Nephron progenitor cell (in vitro differentiated cells): ENCODE measurements at regions not wholly inside any gene's neighbourhood (a gene's known extent, or its start where the extent isn't known, plus 50 kb on each side); places are given as distances from the start of the nearest gene placed in this dataset.

ENCODE experiments used
- DNase-seq: peaks from one replicate; pipeline ENCODE4 v3.0.0; 2021
- H3K27ac Mint-ChIP-seq: 2 replicates; pipeline ENCODE4 v1.8.0; 2021; ENCODE audit warnings: mild to moderate bottlenecking, moderate library complexity, mixed read lengths
- H3K27me3 Mint-ChIP-seq: 2 replicates; pipeline ENCODE4 v1.8.0; 2021; ENCODE audit warnings: mild to moderate bottlenecking, low read depth, mixed read lengths; ENCODE audit not compliant: poor library complexity
- H3K36me3 Mint-ChIP-seq: 2 replicates; pipeline ENCODE4 v1.8.0; 2021; ENCODE audit warnings: low read depth, mixed read lengths
- H3K4me1 Mint-ChIP-seq: 2 replicates; pipeline ENCODE4 v1.8.0; 2021; ENCODE audit warnings: mixed read lengths
- H3K4me3 Mint-ChIP-seq: 2 replicates; pipeline ENCODE4 v1.8.0; 2021; ENCODE audit warnings: mild to moderate bottlenecking, moderate library complexity, mixed read lengths
- H3K9me3 Mint-ChIP-seq: 2 replicates; pipeline ENCODE4 v1.8.0; 2021; ENCODE audit warnings: mild to moderate bottlenecking, moderate library complexity, mixed read lengths
- CTCF ChIP-seq: fragments of 200-600 bp; sonication (generic); IDR thresholded peaks from 2 replicates; pipeline ENCODE4 v1.5.0; 2021; ENCODE audit warnings: antibody characterized with exemption

DNA sequence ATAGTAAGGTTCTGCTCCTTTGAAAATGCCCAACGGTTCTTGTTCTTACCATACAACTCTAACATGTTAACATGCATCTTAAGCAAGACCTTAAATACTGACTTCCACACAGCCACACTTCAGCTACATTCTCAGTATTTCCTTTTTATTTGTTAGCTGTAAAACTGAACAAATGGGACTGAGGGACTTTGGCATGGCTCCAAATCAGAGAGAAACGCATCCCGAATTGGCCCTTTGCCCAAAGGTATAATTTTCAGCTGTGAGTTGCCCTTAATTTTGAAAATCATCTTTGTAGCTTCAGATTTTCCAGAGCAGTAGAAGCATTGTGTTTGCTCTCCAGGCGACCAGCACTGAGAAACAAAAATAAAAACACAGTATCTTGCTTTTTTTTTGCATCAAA is 56.4 kb downstream of the NEUROD6 start:
- no peak overlapping the region for H3K4me3 Mint-ChIP-seq
- no peaks in the 10 kb centered on the region for H3K4me1 Mint-ChIP-seq
- H3K27ac Mint-ChIP-seq: no peak overlapping the region
- no peak for DNase-seq
- peaks cover 4% of the 10 kb centered on the region for H3K9me3 Mint-ChIP-seq
- no peaks in the 10 kb centered on the region for H3K36me3 Mint-ChIP-seq
- H3K27me3 Mint-ChIP-seq: no peaks in the 10 kb centered on the region
- TF ChIP-seq CTCF: no peak

DNA sequence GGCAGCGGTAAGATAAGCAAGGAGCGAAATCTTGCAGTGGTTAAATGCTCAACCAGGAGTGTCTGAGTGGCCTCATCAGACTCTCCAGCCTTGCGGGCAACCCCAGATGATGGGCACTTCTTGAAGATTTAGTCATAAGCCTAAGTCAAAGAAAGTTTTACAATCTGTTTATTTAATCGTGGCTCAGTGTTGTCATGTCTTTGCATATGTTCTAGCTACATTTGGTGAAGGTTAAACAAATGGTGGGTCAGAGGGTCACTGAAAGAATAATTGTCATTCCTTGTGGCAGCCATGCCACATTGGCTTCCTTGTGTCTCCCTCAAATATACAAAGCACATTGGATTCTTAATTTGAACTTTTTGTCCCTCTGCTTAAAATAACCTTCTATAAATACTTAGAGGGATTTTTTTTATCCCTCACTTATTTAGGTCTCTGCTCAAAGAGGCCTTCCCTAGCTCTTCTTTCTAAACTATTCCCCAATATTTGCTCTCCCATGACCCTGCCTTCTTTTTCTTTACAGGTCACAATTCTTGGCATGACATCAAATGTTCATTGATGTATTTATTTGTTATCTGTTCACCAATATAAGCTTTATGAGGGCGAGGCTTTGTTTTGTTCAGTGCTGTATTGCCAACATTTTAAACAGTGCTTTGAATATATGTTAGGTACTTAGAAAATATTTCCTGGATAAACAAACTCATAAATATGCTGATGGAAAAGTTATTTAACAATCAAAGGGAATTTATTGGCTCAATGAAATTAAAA is 68.7 kb downstream of the NEUROD6 start:
- DNase-seq: no peak
- H3K4me3 Mint-ChIP-seq: no peak overlapping the region
- H3K9me3 Mint-ChIP-seq: no peaks in the 10 kb centered on the region
- no peaks in the 10 kb centered on the region for H3K36me3 Mint-ChIP-seq
- TF ChIP-seq CTCF: no peak
- no peaks in the 10 kb centered on the region for H3K27me3 Mint-ChIP-seq
- no peaks in the 10 kb centered on the region for H3K4me1 Mint-ChIP-seq
- H3K27ac Mint-ChIP-seq: no peak overlapping the region

DNA sequence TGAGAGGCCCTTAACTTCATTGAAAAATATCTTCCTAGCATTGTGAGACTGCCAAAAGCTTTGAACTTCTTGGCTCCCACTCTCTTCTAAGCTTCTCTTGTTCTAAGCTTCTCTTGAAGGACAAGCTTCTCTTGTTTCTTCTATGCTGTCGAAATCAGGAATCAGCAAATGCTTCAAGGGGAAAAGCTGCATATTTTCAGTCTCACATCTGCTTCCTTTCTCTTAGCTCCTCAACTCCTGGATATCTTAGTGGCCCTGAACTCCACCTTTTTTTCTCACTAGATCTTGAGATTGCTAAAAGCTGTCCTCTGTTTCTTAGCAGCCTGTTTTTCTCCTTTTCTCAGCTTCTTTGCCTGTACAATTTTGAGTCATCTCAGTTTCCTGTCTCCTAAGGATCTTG is 73.0 kb downstream of the NEUROD6 start:
- TF ChIP-seq CTCF: no peak

DNA sequence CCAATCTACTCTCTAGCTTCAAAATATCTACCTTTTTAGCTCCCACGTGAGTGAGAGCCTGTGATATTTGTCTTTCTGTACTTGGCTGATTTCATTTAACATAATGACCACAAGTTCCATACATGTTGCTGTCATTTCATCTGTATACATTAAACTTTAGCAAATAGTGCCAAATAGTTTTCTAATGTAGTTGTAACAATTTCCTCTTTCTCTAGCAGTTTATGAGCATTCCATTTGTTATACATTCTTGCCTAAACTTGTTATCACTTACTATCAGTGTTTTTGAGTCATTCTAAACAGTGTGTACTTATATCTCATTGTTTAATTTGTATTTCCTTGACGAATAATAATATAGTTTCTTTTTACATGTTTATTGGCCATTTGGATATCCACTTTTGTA is 77.2 kb downstream of the NEUROD6 start:
- no peak overlapping the region for H3K4me3 Mint-ChIP-seq
- no peaks in the 10 kb centered on the region for H3K27me3 Mint-ChIP-seq
- no peaks in the 10 kb centered on the region for H3K36me3 Mint-ChIP-seq
- no peak for TF ChIP-seq CTCF
- H3K4me1 Mint-ChIP-seq: no peaks in the 10 kb centered on the region
- no peak overlapping the region for H3K27ac Mint-ChIP-seq
- no peaks in the 10 kb centered on the region for H3K9me3 Mint-ChIP-seq
- DNase-seq: no peak

More for the DNA sequence above, 73.0 kb downstream of the NEUROD6 start:
- Mint-ChIP-seq H3K4me1 (no peaks in the 10 kb centered on the region), H3K36me3 (no peaks in the 10 kb centered on the region), H3K9me3 (no peaks in the 10 kb centered on the region), H3K27me3 (no peaks in the 10 kb centered on the region), H3K4me3 (no peak overlapping the region), H3K27ac (no peak overlapping the region)
- DNase-seq: no peak

DNA sequence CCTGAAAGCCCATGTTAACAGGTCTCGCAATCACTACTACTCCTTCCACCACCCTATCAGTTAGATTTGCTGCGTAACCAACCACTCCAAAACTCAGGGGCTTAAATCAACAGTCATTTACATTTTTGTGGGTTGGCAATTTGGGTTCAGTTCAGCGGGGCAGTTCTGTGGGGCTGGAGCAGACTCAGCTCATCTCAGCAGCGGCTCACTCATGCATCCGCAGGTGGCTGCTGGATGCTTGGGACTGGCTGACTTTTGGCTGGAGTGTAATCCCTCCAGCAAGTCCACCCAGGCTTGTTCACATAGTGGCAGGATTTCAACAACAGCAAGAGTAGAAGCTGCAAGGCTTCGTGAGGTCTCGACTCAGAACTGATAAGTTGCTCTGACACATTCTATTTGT is 79.2 kb downstream of the NEUROD6 start:
- H3K27ac Mint-ChIP-seq: no peak overlapping the region
- no peaks in the 10 kb centered on the region for H3K4me1 Mint-ChIP-seq
- H3K9me3 Mint-ChIP-seq: no peaks in the 10 kb centered on the region
- H3K27me3 Mint-ChIP-seq: no peaks in the 10 kb centered on the region
- no peak for DNase-seq
- no peaks in the 10 kb centered on the region for H3K36me3 Mint-ChIP-seq
- TF ChIP-seq CTCF: no peak
- H3K4me3 Mint-ChIP-seq: no peak overlapping the region

- no peaks in the 10 kb centered on the region for H3K4me1 Mint-ChIP-seq
- no peaks in the 10 kb centered on the region for H3K9me3 Mint-ChIP-seq
- DNase-seq: no peak
- no peaks in the 10 kb centered on the region for H3K27me3 Mint-ChIP-seq
- H3K4me3 Mint-ChIP-seq: no peak overlapping the region
- no peak for TF ChIP-seq CTCF
- H3K27ac Mint-ChIP-seq: no peak overlapping the region
- H3K36me3 Mint-ChIP-seq: no peaks in the 10 kb centered on the region
These were observed 79.7 kb downstream of the NEUROD6 start for GRCh38 chr7:31260851-31261250.
